ENCODE measurements at regions not wholly inside any gene's neighbourhood (a gene's known extent, or its start where the extent isn't known, plus 50 kb on each side); places are given as distances from the start of the nearest gene placed in this dataset.

DNA sequence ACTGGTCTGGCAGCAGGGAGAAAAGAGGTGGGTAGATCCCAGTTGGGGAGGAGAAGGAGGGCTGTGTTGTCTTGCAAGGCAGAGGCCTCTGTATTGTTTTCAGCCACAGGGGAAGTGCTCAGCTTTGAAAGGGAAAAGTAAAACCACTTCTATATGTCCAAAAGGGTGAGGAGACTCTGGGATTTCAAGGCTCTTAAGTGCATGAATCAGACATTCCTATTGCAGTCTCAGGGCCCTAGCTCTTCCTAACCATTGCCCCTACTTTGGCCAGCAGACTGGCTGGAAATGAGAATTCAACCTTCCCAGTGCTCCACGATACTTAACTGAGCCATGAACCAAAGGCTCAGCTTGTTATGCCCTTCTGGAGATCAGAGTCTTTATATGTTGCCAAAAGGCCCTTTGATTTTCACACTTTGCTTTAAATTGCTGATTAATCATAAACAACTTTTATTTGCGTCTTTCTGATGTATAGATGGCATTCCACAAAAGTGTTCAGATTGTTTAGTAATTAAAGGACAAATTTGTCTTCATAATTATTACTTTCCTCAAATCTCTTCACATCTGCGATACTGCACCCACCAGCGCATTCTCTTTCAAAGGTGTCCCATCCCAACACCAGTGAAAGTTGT lies 313.8 kb upstream of the MMADHC start:
- no peak overlapping the region for H3K4me3 ChIP-seq
- no peaks in the 10 kb centered on the region for H3K27me3 ChIP-seq (replicated peaks in 1 of 7)
- WGBS, 5 donors: 86 to 97% (median 91%) methylated on average over 4 of the region's 4 CpGs
- H3K9me3 ChIP-seq: no peaks in the 10 kb centered on the region
- intact Hi-C loops (cut with DNase I; ENCODE audit: low total_unique reads): no loop called here
- no peaks in the 10 kb centered on the region for H3K4me1 ChIP-seq
- H3K27ac ChIP-seq: no peak overlapping the region
- TF ChIP-seq POLR2A (IDR thresholded peaks at IDR 0.05): no peak
- no peak for TF ChIP-seq POLR2AphosphoS5 (IDR thresholded peaks at IDR 0.05)
- TF ChIP-seq CTCF (IDR thresholded peaks at IDR 0.05 in 8 of 11, conservative IDR thresholded peaks at IDR 0.05 in 3 of 11): no peak
- no peaks in the 10 kb centered on the region for H3K36me3 ChIP-seq
- DNase-seq: no peak

GRCh38 chr2:149899390-149899789 lies 311.8 kb upstream of the MMADHC start:
- no peak overlapping the region for H3K4me3 ChIP-seq
- intact Hi-C loops (cut with DNase I; ENCODE audit: low total_unique reads): no loop called here
- 82 to 90% (median 89%) methylated on average over 2 of the region's 2 CpGs for WGBS, 5 donors
- no peak for DNase-seq
- H3K9me3 ChIP-seq: no peaks in the 10 kb centered on the region
- H3K4me1 ChIP-seq: no peaks in the 10 kb centered on the region
- no peaks in the 10 kb centered on the region for H3K27me3 ChIP-seq (replicated peaks in 1 of 7)
- H3K27ac ChIP-seq: no peak overlapping the region
- TF ChIP-seq POLR2AphosphoS5 (IDR thresholded peaks at IDR 0.05) (no peak), CTCF (IDR thresholded peaks at IDR 0.05 in 8 of 11, conservative IDR thresholded peaks at IDR 0.05 in 3 of 11) (no peak), POLR2A (IDR thresholded peaks at IDR 0.05) (no peak)
- no peaks in the 10 kb centered on the region for H3K36me3 ChIP-seq

GRCh38 chr2:149894760-149895159 lies 307.2 kb upstream of the MMADHC start:
- intact Hi-C loops (cut with DNase I; ENCODE audit: low total_unique reads): no loop called here
- 43 to 64% (median 49%) methylated on average over 5 of the region's 5 CpGs for WGBS, 5 donors
- TF ChIP-seq POLR2A (IDR thresholded peaks at IDR 0.05): no peak
- TF ChIP-seq POLR2AphosphoS5 (IDR thresholded peaks at IDR 0.05): no peak
- TF ChIP-seq CTCF (IDR thresholded peaks at IDR 0.05 in 8 of 11, conservative IDR thresholded peaks at IDR 0.05 in 3 of 11): no peak
- Histone ChIP-seq H3K4me1 (no peaks in the 10 kb centered on the region), H3K27ac (no peak overlapping the region), H3K36me3 (no peaks in the 10 kb centered on the region), H3K27me3 (replicated peaks in 1 of 7) (no peaks in the 10 kb centered on the region), H3K4me3 (no peak overlapping the region), H3K9me3 (no peaks in the 10 kb centered on the region)
- no peak for DNase-seq

DNA sequence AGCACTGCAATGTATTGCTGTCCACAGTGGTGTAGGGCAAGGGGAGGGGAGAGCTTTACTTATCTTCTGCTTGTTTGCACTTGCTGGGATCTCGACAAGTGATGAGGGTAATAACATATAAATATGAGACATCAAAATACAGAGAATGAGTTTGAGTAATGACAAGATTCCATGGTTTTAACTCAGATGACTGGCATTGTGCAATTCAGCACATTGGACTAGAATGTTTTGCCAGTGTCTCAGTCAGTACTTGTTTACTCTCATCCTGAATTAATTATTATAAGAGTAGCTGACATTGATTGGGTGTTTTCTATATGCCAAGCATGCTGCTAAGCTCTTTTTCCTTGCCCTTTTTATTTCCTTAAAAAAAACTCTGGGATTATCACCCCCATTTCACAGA lies 306.7 kb upstream of the MMADHC start:
- Histone ChIP-seq H3K27me3 (replicated peaks in 1 of 7) (no peaks in the 10 kb centered on the region), H3K27ac (no peak overlapping the region), H3K9me3 (no peaks in the 10 kb centered on the region), H3K4me1 (no peaks in the 10 kb centered on the region), H3K4me3 (no peak overlapping the region), H3K36me3 (no peaks in the 10 kb centered on the region)
- WGBS, 5 donors: 68 to 93% (median 75%) methylated on average over 1 of the region's 1 CpG
- no peak for TF ChIP-seq CTCF (IDR thresholded peaks at IDR 0.05 in 8 of 11, conservative IDR thresholded peaks at IDR 0.05 in 3 of 11)
- DNase-seq: no peak
- intact Hi-C loops (cut with DNase I; ENCODE audit: low total_unique reads): no loop called here

All from spleen (tissue), 11 donors.